Bronchial epithelial cell (primary cell): ENCODE measurements at regions not wholly inside any gene's neighbourhood (a gene's known extent, or its start where the extent isn't known, plus 50 kb on each side); places are given as distances from the start of the nearest gene placed in this dataset.

Experiments
- DNase-seq: peaks from one replicate; pipeline ENCODE4 v3.0.0-alpha.2; 2010; ENCODE audit warnings: low read depth
- FAIRE-seq: peaks from 2 replicates; lab custom pipeline; 2011; peaks lifted over from hg19 to GRCh38; lab: Jason Lieb, UNC
- H3K27me3 ChIP-seq: 2 replicates; pipeline ENCODE4 v1.5.1; 2011; ENCODE audit warnings: low read length; ENCODE audit not compliant: control insufficient read depth, insufficient read depth
- H3K36me3 ChIP-seq: 2 replicates; pipeline ENCODE4 v1.5.1; 2011; ENCODE audit warnings: low read length; ENCODE audit not compliant: control insufficient read depth, insufficient read depth
- H3K4me3 ChIP-seq: 2 replicates; pipeline ENCODE4 v1.5.1; 2011; ENCODE audit warnings: mild to moderate bottlenecking, low read depth, low read length, control low read depth
- CTCF ChIP-seq: IDR thresholded peaks from 2 replicates; pipeline ENCODE4 v1.5.1; 2011; ENCODE audit warnings: mild to moderate bottlenecking, moderate library complexity, low read length, control low read depth, inconsistent platforms; ENCODE audit not compliant: insufficient read depth, severe bottlenecking

- DNase-seq (no peak), FAIRE-seq (no peak)
- no peak overlapping the region for H3K4me3 ChIP-seq
- no peaks in the 10 kb centered on the region for H3K36me3 ChIP-seq
- TF ChIP-seq CTCF, result no peak
- H3K27me3 ChIP-seq, result no peaks in the 10 kb centered on the region
Observed at GRCh38 chr2:240234503-240234951, 94.1 kb upstream of the OTOS start.

- Histone ChIP-seq H3K4me3 (no peak overlapping the region), H3K36me3 (no peaks in the 10 kb centered on the region), H3K27me3 (no peaks in the 10 kb centered on the region)
- FAIRE-seq, result no peak
- DNase-seq, result no peak
- no peak for TF ChIP-seq CTCF
Observed at GRCh38 chr2:240235149-240235803, 94.8 kb upstream of the OTOS start.

- no peak for TF ChIP-seq CTCF
- Histone ChIP-seq H3K4me3 (no peak overlapping the region), H3K27me3 (no peaks in the 10 kb centered on the region), H3K36me3 (no peaks in the 10 kb centered on the region)
- peak; percentile 83 for FAIRE-seq
- no peak for DNase-seq
Observed at GRCh38 chr2:240235811-240236210, 95.4 kb upstream of the OTOS start.

GRCh38 chr2:240236217-240237111 lies 96.0 kb upstream of the OTOS start:
- Histone ChIP-seq H3K36me3 (no peaks in the 10 kb centered on the region), H3K27me3 (no peaks in the 10 kb centered on the region), H3K4me3 (no peak overlapping the region)
- no peak for TF ChIP-seq CTCF
- DNase-seq, result no peak
- no peak for FAIRE-seq

- H3K4me3 ChIP-seq, result no peak overlapping the region
- no peak for TF ChIP-seq CTCF
- peak; percentile 89 for DNase-seq
- no peaks in the 10 kb centered on the region for H3K36me3 ChIP-seq
- FAIRE-seq, result no peak
- H3K27me3 ChIP-seq, result no peaks in the 10 kb centered on the region
Observed at GRCh38 chr2:240237609-240238174, 97.2 kb upstream of the OTOS start.
